ENCODE measurements at regions not wholly inside any gene's neighbourhood (a gene's known extent, or its start where the extent isn't known, plus 50 kb on each side); places are given as distances from the start of the nearest gene placed in this dataset.

DNA sequence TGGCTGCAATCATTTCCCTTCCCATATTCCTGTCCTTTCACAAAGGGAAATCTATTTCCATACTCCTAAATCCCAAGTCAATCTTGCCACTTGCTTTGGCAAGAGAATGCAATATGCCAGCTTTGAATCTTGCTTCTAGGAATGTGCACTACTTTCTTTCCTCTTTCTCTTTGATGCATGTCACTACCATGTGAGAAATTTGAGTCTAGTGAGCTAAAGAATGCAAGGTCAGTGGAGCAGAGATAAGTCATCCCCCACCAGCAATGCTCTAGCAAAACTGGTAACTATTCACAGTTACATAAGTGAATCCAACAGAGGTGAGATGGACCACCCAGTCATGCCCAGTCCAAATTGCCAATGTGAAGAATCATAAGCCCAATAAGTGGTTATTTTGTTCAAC, 910.4 kb downstream of the RAB28 start:
- TF ChIP-seq EZH2 (IDR thresholded peaks at IDR 0.05) (no peak), POLR2AphosphoS5 (IDR thresholded peaks at IDR 0.05; ENCODE audit: borderline replicate concordance, low read depth, low read length) (no peak), FOXP2 (optimal IDR thresholded peaks at IDR 0.05; ENCODE audit: control extremely low read depth, extremely low read length, insufficient read depth) (no peak)
